ENCODE measurements at regions not wholly inside any gene's neighbourhood (a gene's known extent, or its start where the extent isn't known, plus 50 kb on each side); places are given as distances from the start of the nearest gene placed in this dataset.

DNA sequence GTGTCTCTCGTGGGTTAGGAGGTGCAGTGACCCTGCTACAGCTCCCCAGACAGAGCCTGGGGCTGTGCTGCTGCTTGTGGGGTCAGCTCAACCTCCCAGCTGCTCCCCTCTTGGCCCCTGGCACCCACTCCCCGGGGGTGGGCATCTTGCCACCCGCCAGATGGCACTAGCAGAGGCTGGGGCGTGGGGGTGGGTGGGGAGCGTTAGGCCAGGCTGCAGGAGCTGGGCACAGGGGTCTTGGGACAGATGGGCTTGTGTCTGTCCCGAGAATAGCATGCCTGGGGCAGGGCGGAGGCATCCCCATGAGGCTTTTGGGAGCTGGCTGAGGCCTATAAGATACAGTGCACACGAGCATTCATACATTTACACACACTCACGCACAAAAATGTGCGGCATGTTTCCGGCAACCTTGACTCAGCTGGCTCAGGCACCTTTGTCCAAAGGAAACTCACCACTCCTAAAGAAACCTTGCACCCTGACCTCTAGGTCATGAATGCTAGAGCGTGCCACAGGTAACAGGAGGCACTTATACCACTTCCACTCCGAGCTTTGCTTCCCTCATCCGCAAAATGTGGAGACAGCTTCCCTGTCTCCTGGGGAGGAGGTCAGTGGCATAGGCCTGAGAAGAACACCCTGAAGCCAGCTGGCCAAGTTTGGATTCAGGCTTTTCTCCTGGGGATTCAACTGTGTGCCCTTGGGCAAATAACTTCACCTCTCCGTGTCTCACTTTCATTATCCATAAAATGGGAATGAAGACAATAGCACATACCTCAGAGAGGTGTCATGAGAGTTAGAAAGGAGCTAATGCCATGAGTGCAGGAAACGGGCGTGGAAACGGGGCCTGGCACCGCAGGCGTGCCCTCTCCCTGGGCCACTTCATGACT is 78.9 kb upstream of the LHX1 start:
- ATAC-seq (no peak), DNase-seq (no peak)
- Histone ChIP-seq H3K4me3 (no peak overlapping the region), H3K9me3 (no peaks in the 10 kb centered on the region), H3K36me3 (replicated peaks in 1 of 2; ENCODE audit: insufficient read depth in 1 of 2, low read depth in 2 of 2) (no peaks in the 10 kb centered on the region), H3K27me3 (no peaks in the 10 kb centered on the region), H3K4me1 (no peaks in the 10 kb centered on the region), H3K27ac (no peak overlapping the region)
- 76 to 82% methylated on average over 9 to 16 of the region's 20 CpGs for WGBS, 2 donors
- intact Hi-C loops (cut with DNase I), result no loop called here
- TF ChIP-seq POLR2A (IDR thresholded peaks at IDR 0.05), result no peak
- TF ChIP-seq, protein P1, sequence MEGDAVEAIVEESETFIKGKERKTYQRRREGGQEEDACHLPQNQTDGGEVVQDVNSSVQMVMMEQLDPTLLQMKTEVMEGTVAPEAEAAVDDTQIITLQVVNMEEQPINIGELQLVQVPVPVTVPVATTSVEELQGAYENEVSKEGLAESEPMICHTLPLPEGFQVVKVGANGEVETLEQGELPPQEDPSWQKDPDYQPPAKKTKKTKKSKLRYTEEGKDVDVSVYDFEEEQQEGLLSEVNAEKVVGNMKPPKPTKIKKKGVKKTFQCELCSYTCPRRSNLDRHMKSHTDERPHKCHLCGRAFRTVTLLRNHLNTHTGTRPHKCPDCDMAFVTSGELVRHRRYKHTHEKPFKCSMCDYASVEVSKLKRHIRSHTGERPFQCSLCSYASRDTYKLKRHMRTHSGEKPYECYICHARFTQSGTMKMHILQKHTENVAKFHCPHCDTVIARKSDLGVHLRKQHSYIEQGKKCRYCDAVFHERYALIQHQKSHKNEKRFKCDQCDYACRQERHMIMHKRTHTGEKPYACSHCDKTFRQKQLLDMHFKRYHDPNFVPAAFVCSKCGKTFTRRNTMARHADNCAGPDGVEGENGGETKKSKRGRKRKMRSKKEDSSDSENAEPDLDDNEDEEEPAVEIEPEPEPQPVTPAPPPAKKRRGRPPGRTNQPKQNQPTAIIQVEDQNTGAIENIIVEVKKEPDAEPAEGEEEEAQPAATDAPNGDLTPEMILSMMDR (IDR thresholded peaks at IDR 0.05), result no peak

DNA sequence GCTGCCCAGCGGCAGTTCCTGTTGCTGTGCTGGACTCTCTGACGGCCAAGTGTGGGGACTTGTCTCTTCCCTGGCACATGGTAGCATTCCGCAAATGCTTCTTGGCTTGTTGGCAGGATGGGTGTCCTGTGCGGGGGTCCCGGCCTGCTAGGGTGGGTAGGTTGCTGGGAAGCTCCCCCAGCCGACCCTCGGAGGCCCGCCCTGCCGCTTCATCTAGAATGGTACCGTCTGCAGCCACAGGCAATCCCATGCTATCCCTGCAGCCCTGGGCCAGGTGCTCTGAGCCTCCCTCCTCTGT is 78.3 kb upstream of the LHX1 start:
- H3K4me1 ChIP-seq, result no peaks in the 10 kb centered on the region
- intact Hi-C loops (cut with DNase I), result no loop called here
- no peaks in the 10 kb centered on the region for H3K36me3 ChIP-seq (replicated peaks in 1 of 2; ENCODE audit: insufficient read depth in 1 of 2, low read depth in 2 of 2)
- ATAC-seq (no peak), DNase-seq (no peak)
- H3K4me3 ChIP-seq, result no peak overlapping the region
- H3K27me3 ChIP-seq, result no peaks in the 10 kb centered on the region
- no peak for TF ChIP-seq POLR2A (IDR thresholded peaks at IDR 0.05)
- TF ChIP-seq, protein P1 (IDR thresholded peaks at IDR 0.05), result no peak
- H3K9me3 ChIP-seq, result no peaks in the 10 kb centered on the region
- 57 to 90% methylated on average over 8 to 10 of the region's 10 CpGs for WGBS, 2 donors
- H3K27ac ChIP-seq, result no peak overlapping the region

DNA sequence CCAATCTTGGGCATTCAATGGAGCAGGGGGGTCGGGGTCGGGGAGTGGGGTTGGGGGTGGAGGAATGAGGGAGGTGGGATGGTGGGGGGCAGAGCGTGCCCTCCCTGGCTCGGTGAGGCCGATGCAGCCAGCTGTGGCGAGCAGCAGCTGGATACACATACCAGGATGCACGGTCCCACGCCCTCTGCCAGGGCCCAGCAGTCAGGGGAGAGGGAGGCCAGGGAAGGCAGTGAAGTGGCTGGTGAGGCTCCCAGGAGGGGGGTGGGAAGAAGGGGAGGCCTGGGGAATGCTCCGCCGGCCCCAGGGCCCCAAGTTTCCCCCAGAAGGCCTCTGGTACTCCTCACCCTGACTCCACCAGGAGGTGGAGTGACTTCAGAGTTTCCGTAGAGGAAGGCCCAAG is 77.6 kb upstream of the LHX1 start:
- no peak for DNase-seq

DNA sequence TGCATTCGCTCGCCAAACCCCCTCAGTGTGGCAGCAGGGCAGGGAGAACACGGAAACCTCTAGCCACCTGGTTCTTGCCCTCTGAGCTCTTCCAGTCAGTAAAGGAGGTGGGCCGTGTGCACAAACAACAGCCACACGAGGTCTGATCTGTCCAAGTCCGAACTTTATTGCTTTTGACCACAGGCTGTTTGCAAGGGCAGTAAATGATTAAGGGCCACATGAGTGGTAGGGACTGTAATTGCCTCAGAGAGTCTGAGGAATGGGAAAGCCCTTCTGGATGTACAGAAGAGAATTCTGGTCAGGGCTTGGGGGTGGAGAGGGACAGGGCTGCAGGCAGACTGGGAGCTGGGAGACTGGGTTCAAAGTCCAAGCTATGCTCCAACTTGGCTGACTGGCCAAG is 75.7 kb upstream of the LHX1 start:
- ATAC-seq (no peak), DNase-seq (no peak)
- WGBS, 2 donors, result 69 to 71% methylated on average over 6 of the region's 6 CpGs
- Histone ChIP-seq H3K9me3 (no peaks in the 10 kb centered on the region), H3K27ac (no peak overlapping the region), H3K27me3 (no peaks in the 10 kb centered on the region), H3K36me3 (replicated peaks in 1 of 2; ENCODE audit: insufficient read depth in 1 of 2, low read depth in 2 of 2) (no peaks in the 10 kb centered on the region), H3K4me1 (no peaks in the 10 kb centered on the region), H3K4me3 (no peak overlapping the region)
- intact Hi-C loops (cut with DNase I), result no loop called here
- TF ChIP-seq, protein P1 (IDR thresholded peaks at IDR 0.05), result no peak
- no peak for TF ChIP-seq POLR2A (IDR thresholded peaks at IDR 0.05)

More for the DNA sequence above, 77.6 kb upstream of the LHX1 start:
- ATAC-seq, result no peak
- Histone ChIP-seq H3K4me1 (no peaks in the 10 kb centered on the region), H3K9me3 (no peaks in the 10 kb centered on the region), H3K4me3 (no peak overlapping the region), H3K36me3 (replicated peaks in 1 of 2; ENCODE audit: insufficient read depth in 1 of 2, low read depth in 2 of 2) (no peaks in the 10 kb centered on the region), H3K27ac (no peak overlapping the region), H3K27me3 (no peaks in the 10 kb centered on the region)
- intact Hi-C loops (cut with DNase I), result no loop called here
- WGBS, 2 donors, result 55 to 69% methylated on average over 9 to 10 of the region's 11 CpGs
- no peak for TF ChIP-seq POLR2A (IDR thresholded peaks at IDR 0.05)
- TF ChIP-seq, protein P1 (IDR thresholded peaks at IDR 0.05), result no peak
